Stimulated activated CD8-positive, alpha-beta memory T cell treated with anti-CD3 and anti-CD28 coated beads, Interleukin-4, amount 100 ng/mL, for 24 hours (primary cell): ENCODE measurements at regions not wholly inside any gene's neighbourhood (a gene's known extent, or its start where the extent isn't known, plus 50 kb on each side); places are given as distances from the start of the nearest gene placed in this dataset.

Source experiments
- DNase-seq: peaks from one replicate; pipeline ENCODE4 v3.0.0-alpha.2; 2020; ENCODE audit warnings: low read depth

DNA sequence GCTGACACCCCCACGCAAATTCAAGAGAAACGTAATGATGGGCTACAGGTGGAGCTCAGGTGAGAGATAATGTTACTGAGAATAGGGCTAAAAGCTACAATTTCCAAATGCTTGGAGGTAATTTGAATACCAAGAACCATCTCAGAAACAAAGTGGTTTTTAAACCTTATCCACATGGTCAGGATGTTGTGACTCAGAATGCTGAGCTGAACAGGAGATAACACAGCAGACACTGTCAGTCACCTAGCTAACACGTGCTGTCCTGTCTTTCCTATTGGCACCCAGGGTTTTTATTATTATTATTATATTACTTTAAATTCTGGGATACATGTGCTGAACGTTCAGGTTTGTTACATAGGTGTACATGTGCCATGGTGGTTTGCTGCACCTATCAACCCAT lies 233.0 kb upstream of the MAF start:
- no peak for DNase-seq

DNA sequence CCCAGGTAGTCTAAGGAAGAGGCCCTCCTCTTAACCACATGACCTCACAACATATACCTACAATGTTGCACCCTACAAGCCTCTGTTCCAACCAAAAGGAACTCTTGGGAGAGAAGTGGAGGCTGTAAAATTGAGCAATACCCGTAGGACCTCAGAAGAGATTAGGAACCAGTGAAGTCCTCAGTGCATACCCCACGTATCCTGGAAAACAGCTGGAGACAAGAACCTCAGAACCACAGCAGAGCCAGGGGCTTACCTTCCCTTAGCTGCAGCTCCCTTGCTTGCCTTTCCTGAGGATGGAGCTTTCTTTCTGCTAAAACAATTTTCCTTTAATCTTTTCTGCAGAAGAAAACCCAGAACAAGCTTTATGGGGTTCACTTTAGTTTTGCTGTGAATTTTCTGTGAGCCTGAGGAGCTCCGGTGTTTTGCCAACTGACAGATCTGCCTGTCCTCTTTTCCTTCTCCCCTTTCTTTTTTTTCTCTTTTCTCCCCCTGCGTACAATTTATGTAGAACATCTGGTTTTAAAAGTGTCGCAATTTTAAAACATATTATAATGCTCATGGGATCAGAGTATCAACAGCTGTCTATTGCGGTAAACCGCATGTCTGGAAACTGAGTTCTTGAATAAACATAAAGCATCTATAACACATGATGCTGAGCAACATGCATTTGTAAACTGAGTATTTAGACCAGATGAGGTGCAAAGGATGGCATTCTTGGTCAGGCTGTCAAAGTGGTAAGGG lies 226.4 kb upstream of the MAF start:
- DNase-seq, result no peak

DNA sequence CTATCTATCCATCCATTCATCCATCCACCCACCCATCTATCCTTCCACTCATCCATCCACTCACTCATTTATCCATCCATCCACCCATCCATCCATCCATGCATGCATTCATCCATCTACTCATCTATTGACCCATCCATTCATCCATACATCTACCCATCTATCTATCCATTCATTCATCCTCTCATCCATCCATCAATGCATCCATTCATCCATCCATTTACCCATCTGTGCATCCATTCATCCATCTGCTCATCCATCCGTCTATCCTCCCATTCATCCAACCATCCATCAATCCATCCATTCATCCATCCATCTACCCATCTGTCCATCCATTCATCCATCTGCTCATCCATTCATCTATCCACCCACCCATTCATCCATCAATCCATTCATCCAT lies 224.5 kb upstream of the MAF start:
- no peak for DNase-seq

DNA sequence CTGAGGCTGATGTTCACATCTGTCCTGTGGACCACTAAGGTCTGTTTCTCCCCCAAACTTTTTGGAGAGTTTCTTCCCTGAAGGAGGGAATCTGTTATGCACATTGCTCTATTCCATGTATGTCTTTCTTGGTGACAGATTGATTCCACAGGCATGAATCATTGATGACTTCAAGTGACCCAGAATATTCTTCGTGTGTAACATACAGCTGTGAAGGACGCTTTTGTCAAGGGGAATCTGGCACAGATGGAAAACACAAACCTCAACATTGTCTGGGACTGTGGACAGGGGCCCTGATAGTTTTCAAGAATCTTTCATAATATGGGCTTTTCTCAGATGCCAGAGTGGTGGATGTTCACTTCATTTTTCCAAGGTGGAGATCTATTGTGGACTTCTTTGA lies 223.1 kb upstream of the MAF start:
- DNase-seq, result no peak

DNA sequence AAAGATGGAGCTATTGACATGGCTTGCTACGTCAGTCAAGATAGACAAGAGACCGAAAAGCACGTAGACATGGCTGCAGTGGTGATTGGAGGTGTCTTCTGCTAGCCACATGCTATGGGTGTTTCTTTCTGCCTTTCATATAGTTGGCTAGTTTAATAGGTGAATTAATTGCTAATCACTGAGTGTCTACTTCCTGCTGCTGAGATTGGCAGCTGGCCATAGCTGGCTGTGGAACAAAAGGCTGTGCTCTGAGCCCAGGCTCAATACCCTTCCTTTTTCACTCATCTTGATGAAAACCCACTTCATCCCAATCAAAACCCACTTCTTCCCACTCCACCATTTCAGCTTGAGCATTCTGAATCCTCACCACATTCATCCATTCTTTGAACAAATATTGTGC lies 221.4 kb upstream of the MAF start:
- no peak for DNase-seq

DNA sequence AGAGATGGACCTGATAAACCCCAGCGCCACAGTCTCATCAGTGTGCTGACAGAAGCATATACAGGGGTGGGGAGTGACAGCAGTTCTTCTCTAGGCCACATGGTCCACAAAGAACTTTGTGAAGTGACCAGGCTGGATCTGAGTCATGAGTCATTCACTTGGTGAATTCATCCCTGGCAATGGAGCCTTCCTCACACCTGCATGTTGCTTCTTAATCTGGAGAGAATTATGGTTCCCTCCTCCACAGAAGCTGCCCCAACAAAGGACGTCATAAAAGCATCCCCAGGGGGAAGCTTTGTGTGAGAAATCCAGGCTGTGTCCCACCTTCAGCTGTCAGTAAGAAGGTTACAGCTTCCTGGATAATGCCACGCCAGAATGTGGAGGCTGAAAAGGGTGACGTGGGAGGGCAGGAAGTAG lies 215.6 kb upstream of the MAF start:
- DNase-seq, result no peak

DNA sequence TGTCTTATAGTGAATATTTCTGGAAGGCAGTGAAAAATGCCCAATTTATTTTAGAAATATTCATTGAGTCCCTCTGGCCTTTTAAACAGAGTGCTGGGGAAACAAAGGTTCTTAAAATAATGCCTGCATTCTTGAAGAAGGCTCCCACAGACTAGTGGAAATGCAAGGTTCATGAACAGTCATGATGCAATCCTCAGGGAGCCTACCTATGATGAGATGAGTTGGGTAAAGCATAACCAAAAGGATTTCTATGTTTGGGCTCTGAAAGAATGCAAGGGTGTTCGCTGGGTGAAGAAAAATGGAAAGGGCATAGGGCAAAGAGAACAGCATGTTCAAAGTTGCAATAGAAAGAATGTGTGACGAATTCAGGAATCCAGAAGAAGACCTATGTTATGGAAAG lies 214.5 kb upstream of the MAF start:
- no peak for DNase-seq

DNA sequence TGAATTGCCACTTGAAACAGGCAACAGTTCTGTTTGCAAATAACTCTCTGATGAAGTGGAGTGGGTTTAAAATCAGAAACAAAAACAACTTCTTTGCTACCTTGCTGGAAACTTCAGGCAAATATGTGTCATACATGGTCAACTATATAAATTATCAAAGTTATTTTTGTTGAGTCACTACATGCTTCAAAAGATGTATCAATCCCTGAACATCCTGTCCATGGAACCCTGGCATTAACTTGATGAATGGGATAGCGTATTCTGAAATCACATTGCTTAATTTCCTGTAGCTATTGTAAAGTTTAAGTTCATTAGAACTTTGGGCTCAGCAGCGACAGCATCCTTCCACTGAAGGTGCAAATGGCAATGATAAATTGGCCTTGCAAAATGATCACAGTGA lies 213.6 kb upstream of the MAF start:
- DNase-seq, result no peak

DNA sequence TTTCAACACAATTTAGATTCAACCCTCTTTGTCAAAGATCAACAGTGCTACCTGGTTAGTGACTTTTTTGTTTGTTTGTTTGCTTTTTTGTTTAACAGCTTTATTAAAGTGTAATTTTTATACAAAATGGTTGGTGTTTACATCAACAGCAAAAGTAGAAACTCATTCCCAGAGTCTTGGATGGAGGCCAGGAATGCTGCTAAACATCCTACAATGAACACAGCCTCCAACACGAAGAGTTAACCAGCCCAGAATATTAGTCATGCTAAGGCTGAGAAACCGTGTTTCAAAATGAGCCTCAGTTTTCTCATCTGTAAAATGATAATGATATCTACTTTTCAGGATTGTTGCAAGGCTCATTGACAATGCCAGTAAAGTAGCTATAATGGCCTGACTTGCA lies 211.0 kb upstream of the MAF start:
- no peak for DNase-seq

DNA sequence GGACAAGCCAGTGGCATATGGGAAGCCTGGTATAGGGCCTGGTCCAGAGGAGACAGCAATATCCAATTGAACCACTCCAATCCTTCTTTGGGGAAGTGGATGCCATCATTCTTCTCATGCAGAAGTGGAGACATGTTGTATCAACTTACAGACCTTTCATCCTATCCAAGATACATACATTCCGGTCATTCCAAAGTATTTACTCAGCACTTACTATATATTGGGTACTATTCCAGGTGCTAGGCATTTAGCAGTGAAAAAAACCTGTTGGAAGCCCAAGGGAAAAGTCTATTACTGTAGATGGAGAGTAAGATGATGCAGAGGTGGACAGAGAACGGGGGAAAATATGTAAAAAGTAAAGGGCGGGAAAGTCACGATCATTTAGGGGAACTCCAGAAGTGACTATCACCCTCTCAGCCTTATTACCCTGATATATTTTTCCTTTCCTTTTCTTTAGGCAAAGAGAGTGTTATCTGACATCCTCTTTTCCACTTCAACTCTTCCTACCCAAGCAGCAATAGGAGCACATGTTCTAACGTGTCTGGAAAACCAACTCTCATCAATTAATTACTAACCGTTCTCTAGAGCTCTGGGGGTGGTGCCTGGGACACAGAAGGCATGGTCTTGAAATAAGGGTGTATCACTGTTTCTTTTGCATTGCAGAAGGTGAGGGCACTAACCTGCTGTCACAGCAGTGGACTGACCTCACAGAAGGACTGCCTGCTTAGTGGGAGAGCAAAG lies 210.1 kb upstream of the MAF start:
- DNase-seq, result no peak

DNA sequence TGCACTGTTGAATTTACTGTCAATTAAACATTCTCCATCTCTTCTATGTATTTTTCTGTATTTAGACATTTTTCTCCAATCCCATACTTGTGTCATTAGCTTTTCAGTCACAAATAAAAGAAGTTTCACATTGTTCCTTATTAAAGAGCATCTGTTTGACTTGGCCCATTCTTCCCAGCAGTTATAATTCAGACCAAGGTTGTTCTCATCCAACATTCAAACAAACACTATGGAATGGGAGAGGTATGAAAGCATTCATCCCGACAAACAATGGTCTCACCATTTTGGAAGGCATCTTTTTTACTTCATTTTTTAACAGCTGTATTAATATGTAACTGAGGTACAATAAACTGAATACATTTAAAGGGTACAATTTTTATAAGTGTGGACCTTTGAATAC lies 208.8 kb upstream of the MAF start:
- no peak for DNase-seq

DNA sequence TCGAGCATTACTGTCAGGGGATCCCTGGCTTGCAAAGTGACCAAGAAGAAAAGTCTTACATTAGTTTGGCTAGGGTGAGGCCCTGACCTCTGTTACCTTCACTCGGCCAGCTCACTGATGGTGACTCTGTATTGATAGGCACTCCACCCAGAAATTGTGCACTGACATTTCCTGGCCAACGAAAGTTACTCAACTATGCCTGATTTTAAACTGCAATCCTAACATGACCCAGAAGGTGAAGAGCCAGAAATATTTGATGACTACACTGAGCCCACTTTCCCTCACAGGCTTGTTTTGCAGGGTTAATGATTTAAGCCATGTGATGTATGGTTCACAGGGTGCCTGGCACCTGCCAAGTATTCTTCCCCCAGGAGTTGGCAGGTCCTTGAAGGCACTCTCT lies 208.2 kb upstream of the MAF start:
- DNase-seq, result no peak

DNA sequence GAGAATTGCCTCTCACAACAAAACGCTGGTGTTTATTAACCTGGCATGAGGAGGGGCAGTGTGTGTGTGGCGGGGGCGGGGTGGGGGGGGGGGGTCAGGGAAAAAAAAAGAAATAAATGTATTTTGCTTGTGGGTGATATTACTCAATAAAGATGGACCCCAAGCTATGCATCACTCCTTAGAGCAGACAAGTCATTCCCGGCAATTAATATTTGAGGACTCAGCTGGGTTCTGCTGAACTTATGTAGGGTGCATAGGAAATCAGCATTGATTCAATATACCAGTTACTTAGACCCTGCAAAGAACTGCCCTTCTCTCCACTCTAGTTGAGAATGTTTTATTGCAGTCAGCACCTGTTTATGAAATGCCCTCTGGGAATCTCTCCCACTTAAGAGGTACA lies 206.2 kb upstream of the MAF start:
- no peak for DNase-seq

DNA sequence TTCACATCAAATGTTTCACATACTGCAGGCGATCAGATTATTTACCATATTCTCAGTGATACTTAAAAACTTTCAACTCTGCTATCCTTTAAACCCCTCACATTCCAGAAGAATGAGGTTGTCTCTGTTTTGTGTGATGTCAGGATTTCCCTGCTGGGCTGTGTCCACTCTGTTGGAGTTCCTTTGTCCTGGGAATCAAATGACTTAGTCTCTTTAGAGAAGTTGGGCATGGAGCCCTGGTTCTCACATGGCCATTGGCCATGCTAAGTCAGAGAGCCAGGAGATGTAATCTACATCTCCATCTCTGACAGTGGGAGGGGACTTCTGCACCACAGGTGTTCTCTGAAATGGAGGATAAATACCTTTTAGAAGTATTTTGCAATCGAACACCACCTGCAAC lies 205.1 kb upstream of the MAF start:
- DNase-seq, result no peak

DNA sequence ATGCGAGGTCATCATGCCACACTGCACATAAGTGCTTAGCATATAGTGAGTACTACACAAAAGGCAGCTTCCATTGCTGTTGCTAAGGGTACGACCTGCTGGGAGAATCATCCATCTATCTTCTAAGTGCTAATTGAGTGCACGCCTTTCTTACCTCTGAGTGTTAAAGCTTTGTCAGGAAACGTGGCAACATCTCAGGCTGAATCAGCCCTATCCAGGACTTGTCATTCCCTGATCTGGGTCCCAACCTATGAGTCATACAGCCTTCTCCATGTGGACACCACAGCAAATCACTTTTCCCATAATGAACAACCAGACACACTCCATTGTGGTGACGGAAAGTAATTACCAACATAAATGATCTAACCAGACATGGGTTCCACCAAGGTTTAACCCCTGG lies 201.1 kb upstream of the MAF start:
- no peak for DNase-seq

DNA sequence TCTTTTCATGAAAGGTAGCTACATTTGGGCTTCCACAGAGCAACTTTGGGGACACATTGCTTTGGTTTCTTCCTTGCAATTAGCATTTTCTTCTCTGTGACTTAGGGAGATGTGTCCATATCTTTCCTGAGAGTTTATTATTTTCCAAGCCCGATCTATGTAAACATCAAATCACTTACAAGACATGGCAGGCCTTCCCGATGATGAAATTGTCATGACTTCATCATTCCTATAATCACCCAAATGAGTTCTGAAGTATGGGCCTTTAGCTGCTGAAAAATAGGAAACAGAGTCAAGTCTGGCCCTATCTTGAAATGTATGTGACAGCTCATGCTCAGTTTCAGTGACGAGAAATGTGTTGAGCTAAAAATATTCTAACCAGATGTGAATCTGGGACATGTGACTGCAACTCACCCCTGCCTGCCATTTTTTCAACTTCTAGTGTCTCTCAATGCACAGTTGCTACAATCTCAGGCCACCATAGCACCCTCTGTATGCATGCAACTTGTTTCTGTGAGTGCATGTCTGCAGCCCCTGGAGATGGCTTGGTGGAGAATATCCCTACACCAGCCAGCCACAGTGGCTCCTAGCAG lies 199.6 kb upstream of the MAF start:
- no peak for DNase-seq

DNA sequence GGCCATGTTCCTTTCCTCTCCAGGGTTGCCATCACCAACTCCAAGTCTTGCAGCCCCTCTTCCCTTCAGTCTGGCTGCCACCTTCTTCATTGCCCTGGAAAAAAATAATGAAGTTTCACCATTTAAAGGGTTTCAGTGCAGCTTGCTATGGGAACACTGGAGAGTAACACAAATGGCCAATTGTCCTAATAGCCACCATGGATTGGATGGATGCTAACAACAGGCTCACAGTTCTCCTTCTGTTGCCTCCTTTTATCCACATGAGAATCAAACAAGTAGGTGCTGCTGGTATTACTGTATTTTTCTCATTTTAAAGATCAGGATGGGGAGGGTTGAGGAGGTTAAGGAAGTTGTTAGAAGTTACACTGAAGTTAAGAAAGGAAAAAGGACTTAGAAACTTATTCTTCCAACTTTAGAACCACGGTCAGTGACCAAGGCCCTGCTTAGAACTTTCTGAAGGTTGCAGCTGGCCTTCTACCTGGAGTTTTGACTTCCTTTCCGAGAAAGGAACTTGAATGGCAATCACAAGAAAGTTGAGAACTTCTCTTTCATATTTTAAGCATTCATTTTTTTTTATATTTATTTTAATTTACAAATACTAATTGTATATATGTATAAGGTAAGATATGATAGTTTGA lies 198.0 kb upstream of the MAF start:
- no peak for DNase-seq

DNA sequence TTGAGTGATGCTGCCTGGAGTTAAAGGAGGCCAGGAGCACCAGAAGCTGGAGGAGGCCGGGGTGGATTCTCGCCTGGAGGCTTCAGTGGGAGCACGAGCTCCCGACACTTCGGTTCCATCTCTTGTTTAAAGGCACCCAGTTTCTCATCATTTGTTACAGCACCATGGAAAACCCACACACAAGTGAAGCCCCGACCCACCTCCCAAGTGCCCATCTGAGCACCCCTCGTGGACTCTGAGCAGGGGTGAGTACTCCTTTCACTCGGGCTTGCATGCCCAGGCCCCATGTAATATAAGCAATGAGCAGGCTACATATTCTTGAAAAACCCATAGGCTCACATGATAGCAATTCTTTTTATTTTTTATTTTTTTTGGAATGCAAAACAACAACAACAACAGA lies 196.9 kb upstream of the MAF start:
- no peak for DNase-seq

DNA sequence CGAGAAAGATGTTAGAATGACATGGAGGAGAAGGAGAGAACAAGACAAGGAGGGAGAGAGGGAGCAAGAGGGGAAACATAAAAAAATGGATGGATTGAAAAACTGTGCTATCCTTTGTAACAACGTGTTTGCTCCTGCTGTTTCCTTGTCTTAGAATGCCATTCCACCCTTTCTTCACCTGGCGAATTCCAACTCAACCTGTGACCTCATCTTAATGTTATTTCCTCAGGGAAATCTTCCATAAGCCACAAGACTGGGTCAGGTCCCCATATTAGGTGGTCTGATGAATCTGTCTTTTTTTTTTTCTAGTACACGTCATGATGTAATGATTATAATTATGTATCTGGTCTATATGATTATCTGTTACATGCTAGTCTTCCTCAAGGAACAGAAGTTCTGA lies 195.0 kb upstream of the MAF start:
- no peak for DNase-seq

DNA sequence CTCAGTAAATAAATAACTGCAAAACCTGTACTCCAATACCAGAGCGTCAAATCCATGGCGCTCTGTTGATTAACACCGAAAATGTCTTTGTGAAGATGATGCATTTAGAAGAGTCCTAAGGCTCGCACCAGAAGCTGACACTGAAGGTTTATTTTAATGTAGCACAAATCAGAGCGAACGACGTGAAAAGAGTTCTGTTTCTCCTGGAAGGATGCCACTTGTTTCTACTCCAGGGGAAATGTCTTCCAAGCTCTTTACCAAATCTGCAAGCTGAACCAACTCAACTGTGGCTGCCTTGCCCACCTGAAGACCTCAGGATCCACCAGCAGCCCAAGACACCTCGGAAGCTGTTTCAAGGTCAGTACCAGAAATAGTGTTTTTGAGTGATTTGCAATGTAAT lies 194.4 kb upstream of the MAF start:
- DNase-seq, result no peak

DNA sequence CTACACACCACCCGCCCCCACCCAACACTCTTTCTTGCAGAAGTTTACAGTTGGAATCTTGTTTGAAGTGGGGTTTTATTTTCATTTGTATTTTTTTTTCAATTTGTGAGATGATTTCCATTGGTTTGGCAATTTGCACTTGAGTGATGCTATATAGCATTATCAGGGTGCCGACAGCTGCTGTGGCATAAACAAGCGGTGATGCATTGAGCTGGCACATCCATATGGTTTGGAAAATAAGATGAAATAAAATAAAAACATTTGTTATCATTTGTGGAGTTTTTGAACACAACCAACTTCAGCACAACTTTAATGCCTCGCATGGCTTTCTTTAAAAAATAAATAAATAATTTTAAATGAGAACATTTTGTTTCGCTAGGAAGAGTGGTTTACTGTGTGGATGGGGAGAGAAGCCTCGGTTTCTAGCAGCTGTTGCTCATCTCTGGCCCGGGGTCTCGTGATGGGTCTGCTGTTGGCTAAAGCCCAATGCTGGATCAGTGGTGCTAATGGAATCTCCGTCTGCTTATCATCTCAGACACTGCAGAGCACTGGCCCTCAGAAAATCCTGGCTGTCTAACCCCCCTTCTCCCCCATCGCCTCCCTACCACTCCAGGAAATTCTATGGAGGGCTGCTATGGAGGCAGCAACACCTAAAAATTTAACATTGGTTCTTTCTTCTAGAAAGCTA lies 192.3 kb upstream of the MAF start:
- no peak for DNase-seq

DNA sequence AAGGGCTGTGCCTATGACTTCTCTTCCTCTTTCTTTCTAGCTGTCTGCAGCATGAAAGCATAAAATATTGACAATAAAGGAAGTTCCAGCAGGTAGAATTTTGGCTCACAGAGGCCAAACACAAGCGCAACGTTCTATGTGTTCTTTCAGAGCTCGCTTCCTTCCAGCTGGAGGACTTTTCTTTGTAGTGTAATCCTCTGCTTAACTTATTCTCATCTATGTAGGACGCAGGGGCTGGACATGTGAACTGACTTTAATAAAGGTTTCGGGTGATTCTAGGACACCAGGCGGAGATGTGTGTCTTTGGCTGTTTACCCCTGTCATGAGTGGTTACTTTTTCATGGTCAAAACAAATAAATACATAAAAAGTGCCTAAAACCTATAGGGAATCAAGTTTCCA lies 191.5 kb upstream of the MAF start:
- no peak for DNase-seq

DNA sequence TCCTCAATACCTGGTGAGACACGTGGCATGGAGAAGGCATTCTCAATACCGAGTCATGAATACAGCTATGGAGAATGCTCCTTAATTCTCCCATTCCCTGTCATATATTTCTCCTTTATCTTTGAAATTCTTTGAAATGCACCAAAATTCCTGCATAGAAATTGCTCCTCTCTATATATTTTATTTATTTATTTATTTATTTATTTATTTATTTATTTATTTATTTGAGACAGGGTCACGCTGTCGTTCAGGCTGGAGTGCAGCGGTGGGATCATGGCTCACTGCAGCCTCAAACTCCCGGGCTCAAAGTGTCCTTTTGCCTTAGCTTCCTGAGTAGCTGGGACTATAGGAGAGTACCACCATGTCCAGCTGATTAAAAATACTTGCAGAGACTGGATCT lies 190.3 kb upstream of the MAF start:
- DNase-seq, result no peak
